HEK293T (cell line): ENCODE measurements at regions not wholly inside any gene's neighbourhood (a gene's known extent, or its start where the extent isn't known, plus 50 kb on each side); places are given as distances from the start of the nearest gene placed in this dataset.

Source experiments
- CTBP1 ChIP-seq: fragments of 450-650 bp; IDR thresholded peaks from 2 replicates; pipeline ENCODE4 v1.6.1; 2016; ENCODE audit warnings: borderline replicate concordance
- HDGF ChIP-seq: fragments of 450-650 bp; IDR thresholded peaks from 2 replicates; pipeline ENCODE4 v1.6.1; 2017; ENCODE audit warnings: antibody characterized with exemption, borderline replicate concordance
- L3MBTL2 ChIP-seq: fragments of 450-650 bp; conservative IDR thresholded peaks from 2 replicates; pipeline ENCODE4 v1.6.1; 2016; ENCODE audit warnings: mild to moderate bottlenecking
- LEF1 ChIP-seq: fragments of 450-650 bp; IDR thresholded peaks from 2 replicates; pipeline ENCODE4 v1.6.1; 2017; ENCODE audit warnings: mild to moderate bottlenecking, borderline replicate concordance
- NFRKB ChIP-seq: fragments of 450-650 bp; IDR thresholded peaks from 2 replicates; pipeline ENCODE4 v1.6.1; 2016; ENCODE audit warnings: mild to moderate bottlenecking, moderate library complexity
- PKNOX1 ChIP-seq: fragments of 450-650 bp; IDR thresholded peaks from 2 replicates; pipeline ENCODE4 v1.6.1; 2016
- SP1 ChIP-seq: fragments of 450-650 bp; IDR thresholded peaks from 2 replicates; pipeline ENCODE4 v1.6.1; 2017
- SUZ12 ChIP-seq: fragments of 450-650 bp; IDR thresholded peaks from 2 replicates; pipeline ENCODE4 v1.6.1; 2016; ENCODE audit warnings: mild to moderate bottlenecking
- ZNF384 ChIP-seq: fragments of 450-650 bp; IDR thresholded peaks from 2 replicates; pipeline ENCODE4 v1.6.1; 2016

GRCh38 chr2:147642765-147643164 lies 202.1 kb upstream of the ACVR2A start:
- TF ChIP-seq PKNOX1 (no peak), HDGF (no peak), L3MBTL2 (no peak), NFRKB (no peak), ZNF384 (no peak), SUZ12 (no peak), SP1 (no peak), LEF1 (no peak), CTBP1 (no peak)
